GM06990 (cell line): ENCODE measurements at regions not wholly inside any gene's neighbourhood (a gene's known extent, or its start where the extent isn't known, plus 50 kb on each side); places are given as distances from the start of the nearest gene placed in this dataset.

ENCODE experiments used
- DNase-seq: peaks from one replicate; pipeline ENCODE4 v3.0.0-alpha.2; 2011; ENCODE audit not compliant: insufficient read length; ENCODE audit errors: extremely low read depth
- H3K27me3 ChIP-seq: replicated peaks from 2 replicates; pipeline ENCODE4 v1.6.0; 2011; ENCODE audit warnings: low read length; ENCODE audit not compliant: control insufficient read depth, insufficient read depth
- H3K36me3 ChIP-seq: 2 replicates; pipeline ENCODE4 v1.5.1; 2011; ENCODE audit warnings: low read length; ENCODE audit not compliant: control insufficient read depth, insufficient read depth
- H3K4me3 ChIP-seq: replicated peaks from 2 replicates; pipeline ENCODE4 v1.5.1; 2011; ENCODE audit warnings: low read depth, mild to moderate bottlenecking, control low read depth, low read length
- CTCF ChIP-seq: IDR thresholded peaks from 2 replicates; pipeline ENCODE4 v1.5.1; 2011; ENCODE audit warnings: low read length, control low read depth, mild to moderate bottlenecking, inconsistent platforms; ENCODE audit not compliant: insufficient read depth, poor library complexity, severe bottlenecking

GRCh38 chr4:170395773-170396172 is 306.0 kb upstream of the AADAT start:
- Histone ChIP-seq H3K27me3 (no peaks in the 10 kb centered on the region), H3K36me3 (no peaks in the 10 kb centered on the region), H3K4me3 (no peak overlapping the region)
- TF ChIP-seq CTCF: no peak
- DNase-seq: no peak

GRCh38 chr4:170391066-170391740 is 301.4 kb upstream of the AADAT start:
- H3K36me3 ChIP-seq: no peaks in the 10 kb centered on the region
- no peaks in the 10 kb centered on the region for H3K27me3 ChIP-seq
- no peak for DNase-seq
- no peak for TF ChIP-seq CTCF
- no peak overlapping the region for H3K4me3 ChIP-seq

GRCh38 chr4:170389411-170389810 is 299.7 kb upstream of the AADAT start:
- no peaks in the 10 kb centered on the region for H3K36me3 ChIP-seq
- no peak overlapping the region for H3K4me3 ChIP-seq
- DNase-seq: no peak
- no peaks in the 10 kb centered on the region for H3K27me3 ChIP-seq
- TF ChIP-seq CTCF: no peak

GRCh38 chr4:170388255-170388654 is 298.5 kb upstream of the AADAT start:
- no peaks in the 10 kb centered on the region for H3K27me3 ChIP-seq
- no peaks in the 10 kb centered on the region for H3K36me3 ChIP-seq
- no peak for TF ChIP-seq CTCF
- H3K4me3 ChIP-seq: no peak overlapping the region
- DNase-seq: no peak

GRCh38 chr4:170386971-170387370 is 297.2 kb upstream of the AADAT start:
- no peak for TF ChIP-seq CTCF
- DNase-seq: no peak

GRCh38 chr4:170386511-170386910 is 296.8 kb upstream of the AADAT start:
- no peak for DNase-seq
- H3K4me3 ChIP-seq: no peak overlapping the region
- no peak for TF ChIP-seq CTCF

More at GRCh38 chr4:170386971-170387370, 297.2 kb upstream of the AADAT start:
- Histone ChIP-seq H3K36me3 (no peaks in the 10 kb centered on the region), H3K4me3 (no peak overlapping the region), H3K27me3 (no peaks in the 10 kb centered on the region)

More at GRCh38 chr4:170386511-170386910, 296.8 kb upstream of the AADAT start:
- H3K36me3 ChIP-seq: no peaks in the 10 kb centered on the region
- H3K27me3 ChIP-seq: no peaks in the 10 kb centered on the region
